Spleen (tissue), 7 donors: ENCODE measurements at regions not wholly inside any gene's neighbourhood (a gene's known extent, or its start where the extent isn't known, plus 50 kb on each side); places are given as distances from the start of the nearest gene placed in this dataset.

Experiments used
- CTCF ChIP-seq, 11 experiments: fragments of 200-600 bp in 7 of 11; fragments of 450-650 bp in 4 of 11; sonication (generic) in 4 of 11; IDR thresholded peaks in 8 of 11; conservative IDR thresholded peaks in 3 of 11; 1 replicate in 7 of 11; 2 replicates in 4 of 11; pipeline versions ENCODE4 v1.4.0 to v1.8.0; 2016 to 2021; ENCODE audit warnings: antibody characterized with exemption in 11 of 11, inconsistent platforms in 4 of 11, mild to moderate bottlenecking in 1 of 11
- POLR2AphosphoS5 ChIP-seq, 3 donors: sonication (generic); formaldehyde crosslinking; IDR thresholded peaks; one replicate each; pipeline ENCODE4 v1.5.1; 2017; ENCODE audit warnings: antibody characterized with exemption in 3 of 3
- donor health status: DM: no; HTN: no; CAD: no; lungs with moderate emphysema.
- donor health status: DM: no; HTN: no; CAD: no.
- donor health status: DM: no; HTN: no; CAD: no.

DNA sequence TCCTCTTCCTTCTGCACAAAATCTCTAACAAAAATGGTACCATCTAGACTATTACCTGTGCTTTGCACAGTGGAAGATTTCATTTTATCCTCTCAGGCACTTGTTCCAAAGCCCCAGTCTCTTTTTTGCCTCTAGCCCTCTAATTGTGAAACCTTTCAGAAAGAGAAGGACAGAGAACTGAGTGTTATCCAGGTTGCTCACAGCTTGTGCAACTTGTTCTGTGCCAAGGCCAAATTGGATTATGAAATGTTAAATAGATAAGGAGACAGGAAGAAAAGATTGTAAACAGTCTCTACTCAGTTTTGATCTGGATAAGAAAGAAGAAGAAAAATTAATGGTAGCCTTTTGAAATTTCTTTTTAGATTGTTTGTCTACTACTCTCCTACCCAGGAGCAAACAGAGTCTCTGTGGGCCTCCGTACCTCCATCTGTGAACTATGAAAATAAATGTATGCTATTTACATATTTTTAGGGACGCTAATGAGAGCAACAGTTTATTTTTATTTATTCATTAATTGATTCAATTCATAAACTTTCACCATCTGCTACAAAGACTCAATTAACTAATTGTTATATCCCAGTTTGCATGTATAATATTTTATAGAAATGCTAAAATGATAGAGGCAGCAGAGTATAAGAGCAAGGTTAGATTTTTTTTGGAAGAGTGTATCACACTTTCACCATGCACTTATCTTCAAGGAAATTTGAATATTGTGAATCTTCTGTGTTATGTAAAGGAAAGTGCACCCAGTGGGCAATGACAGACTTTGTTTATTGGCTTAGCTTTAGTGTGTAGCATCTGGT lies 339.0 kb upstream of the ETAA1 start:
- TF ChIP-seq CTCF (IDR thresholded peaks at IDR 0.05 in 8 of 11, conservative IDR thresholded peaks at IDR 0.05 in 3 of 11), result no peak
- TF ChIP-seq POLR2AphosphoS5 (IDR thresholded peaks at IDR 0.05), result no peak
